Fibroblast of peridontal ligament (primary cell): ENCODE measurements at regions not wholly inside any gene's neighbourhood (a gene's known extent, or its start where the extent isn't known, plus 50 kb on each side); places are given as distances from the start of the nearest gene placed in this dataset.

ENCODE experiments used
- DNase-seq: peaks from one replicate; pipeline ENCODE4 v3.0.0-alpha.2; 2010; ENCODE audit errors: extremely low read depth

- no peak for DNase-seq
Observed at GRCh38 chr18:38930881-38931753, 1365.5 kb upstream of the CELF4 start.

- no peak for DNase-seq
Observed at GRCh38 chr18:38923540-38923939, 1357.9 kb upstream of the CELF4 start.

GRCh38 chr18:38923126-38923525, 1357.5 kb upstream of the CELF4 start:
- DNase-seq = no peak

- no peak for DNase-seq
Observed at GRCh38 chr18:38909972-38910371, 1344.4 kb upstream of the CELF4 start.

GRCh38 chr18:38902796-38903195, 1337.2 kb upstream of the CELF4 start:
- DNase-seq = no peak

- no peak for DNase-seq
Observed at GRCh38 chr18:38900445-38900844, 1334.8 kb upstream of the CELF4 start.

- no peak for DNase-seq
Observed at GRCh38 chr18:38900031-38900430, 1334.4 kb upstream of the CELF4 start.

GRCh38 chr18:38899252-38899651, 1333.7 kb upstream of the CELF4 start:
- DNase-seq = no peak

GRCh38 chr18:38898167-38898566, 1332.6 kb upstream of the CELF4 start:
- no peak for DNase-seq

GRCh38 chr18:38895560-38895959, 1330.0 kb upstream of the CELF4 start:
- no peak for DNase-seq

- no peak for DNase-seq
Observed at GRCh38 chr18:38887671-38888020, 1322.0 kb upstream of the CELF4 start.

- DNase-seq = no peak
Observed at GRCh38 chr18:38886861-38887670, 1321.5 kb upstream of the CELF4 start.

- no peak for DNase-seq
Observed at GRCh38 chr18:38886235-38886634, 1320.6 kb upstream of the CELF4 start.

- DNase-seq = no peak
Observed at GRCh38 chr18:38884050-38884449, 1318.5 kb upstream of the CELF4 start.

GRCh38 chr18:38883111-38883510, 1317.5 kb upstream of the CELF4 start:
- DNase-seq = no peak

GRCh38 chr18:38879871-38880270, 1314.3 kb upstream of the CELF4 start:
- DNase-seq = no peak

- DNase-seq = no peak
Observed at GRCh38 chr18:38872342-38872741, 1306.7 kb upstream of the CELF4 start.

GRCh38 chr18:38868757-38869156, 1303.2 kb upstream of the CELF4 start:
- DNase-seq = no peak

- no peak for DNase-seq
Observed at GRCh38 chr18:38867680-38868079, 1302.1 kb upstream of the CELF4 start.

- no peak for DNase-seq
Observed at GRCh38 chr18:38851526-38851925, 1285.9 kb upstream of the CELF4 start.

GRCh38 chr18:38847326-38847725, 1281.7 kb upstream of the CELF4 start:
- DNase-seq = no peak

- no peak for DNase-seq
Observed at GRCh38 chr18:38843291-38843690, 1277.7 kb upstream of the CELF4 start.

GRCh38 chr18:38826247-38826646, 1260.6 kb upstream of the CELF4 start:
- DNase-seq = no peak
